Right lobe of liver (tissue), 4 donors: ENCODE measurements at regions not wholly inside any gene's neighbourhood (a gene's known extent, or its start where the extent isn't known, plus 50 kb on each side); places are given as distances from the start of the nearest gene placed in this dataset.

Experiments used
- CTCF ChIP-seq, 4 donors: fragments of 200-600 bp in 3 of 4; fragments of 450-650 bp in 1 of 4; IDR thresholded peaks; one replicate each; pipeline versions ENCODE4 v1.5.1 to v1.8.0; 2016 to 2022; ENCODE audit warnings: antibody characterized with exemption in 4 of 4, mild to moderate bottlenecking in 2 of 4
- POLR2A ChIP-seq: fragments of 450-650 bp; IDR thresholded peaks from one replicate; pipeline ENCODE4 v1.6.1; 2017; ENCODE audit warnings: antibody characterized with exemption, mild to moderate bottlenecking
- donor health status: DM: no; HTN: no; CAD: no.
- donor health status: DM: no; HTN: no; CAD: no.
- donor health status: DM: no; HTN: yes; CAD: no.

GRCh38 chr4:20591571-20591970 is 108.7 kb upstream of the PACRGL start:
- TF ChIP-seq CTCF (IDR thresholded peaks at IDR 0.05) (no peak), POLR2A (no peak)
